ENCODE measurements at regions not wholly inside any gene's neighbourhood (a gene's known extent, or its start where the extent isn't known, plus 50 kb on each side); places are given as distances from the start of the nearest gene placed in this dataset.

DNA sequence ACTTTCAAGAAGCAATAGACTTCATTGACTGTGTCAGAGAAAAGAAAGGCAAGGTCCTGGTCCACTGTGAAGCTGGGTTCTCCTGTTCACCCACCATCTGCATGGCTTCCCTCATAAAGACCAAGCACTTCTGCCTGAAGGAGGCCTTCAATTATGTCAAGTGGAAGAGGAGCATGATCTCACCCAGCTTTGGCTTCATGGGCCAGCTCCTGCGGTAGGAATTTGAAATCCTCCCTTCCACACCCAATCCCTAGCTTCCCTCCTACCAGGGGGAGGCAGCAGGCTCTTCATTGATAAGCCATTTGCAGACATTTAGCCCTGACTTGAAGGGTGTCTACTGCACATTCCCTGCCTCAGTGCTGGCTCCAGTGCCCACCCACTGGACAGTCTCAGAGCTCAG is 84.3 kb upstream of the RHOU start:
- TF ChIP-seq TAF1 (IDR thresholded peaks at IDR 0.05; ENCODE audit: borderline replicate concordance, insufficient read depth, low read length) (no peak), POLR2AphosphoS5 (IDR thresholded peaks at IDR 0.05; ENCODE audit: low read depth, low read length) (no peak), SIN3A (IDR thresholded peaks at IDR 0.05; ENCODE audit: borderline replicate concordance, insufficient read depth, low read length) (no peak)
- TF ChIP-seq, protein P1, sequence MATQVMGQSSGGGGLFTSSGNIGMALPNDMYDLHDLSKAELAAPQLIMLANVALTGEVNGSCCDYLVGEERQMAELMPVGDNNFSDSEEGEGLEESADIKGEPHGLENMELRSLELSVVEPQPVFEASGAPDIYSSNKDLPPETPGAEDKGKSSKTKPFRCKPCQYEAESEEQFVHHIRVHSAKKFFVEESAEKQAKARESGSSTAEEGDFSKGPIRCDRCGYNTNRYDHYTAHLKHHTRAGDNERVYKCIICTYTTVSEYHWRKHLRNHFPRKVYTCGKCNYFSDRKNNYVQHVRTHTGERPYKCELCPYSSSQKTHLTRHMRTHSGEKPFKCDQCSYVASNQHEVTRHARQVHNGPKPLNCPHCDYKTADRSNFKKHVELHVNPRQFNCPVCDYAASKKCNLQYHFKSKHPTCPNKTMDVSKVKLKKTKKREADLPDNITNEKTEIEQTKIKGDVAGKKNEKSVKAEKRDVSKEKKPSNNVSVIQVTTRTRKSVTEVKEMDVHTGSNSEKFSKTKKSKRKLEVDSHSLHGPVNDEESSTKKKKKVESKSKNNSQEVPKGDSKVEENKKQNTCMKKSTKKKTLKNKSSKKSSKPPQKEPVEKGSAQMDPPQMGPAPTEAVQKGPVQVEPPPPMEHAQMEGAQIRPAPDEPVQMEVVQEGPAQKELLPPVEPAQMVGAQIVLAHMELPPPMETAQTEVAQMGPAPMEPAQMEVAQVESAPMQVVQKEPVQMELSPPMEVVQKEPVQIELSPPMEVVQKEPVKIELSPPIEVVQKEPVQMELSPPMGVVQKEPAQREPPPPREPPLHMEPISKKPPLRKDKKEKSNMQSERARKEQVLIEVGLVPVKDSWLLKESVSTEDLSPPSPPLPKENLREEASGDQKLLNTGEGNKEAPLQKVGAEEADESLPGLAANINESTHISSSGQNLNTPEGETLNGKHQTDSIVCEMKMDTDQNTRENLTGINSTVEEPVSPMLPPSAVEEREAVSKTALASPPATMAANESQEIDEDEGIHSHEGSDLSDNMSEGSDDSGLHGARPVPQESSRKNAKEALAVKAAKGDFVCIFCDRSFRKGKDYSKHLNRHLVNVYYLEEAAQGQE (IDR thresholded peaks at IDR 0.05; ENCODE audit: insufficient read depth in 1 of 2, low read depth in 2 of 2, low read length in 2 of 2): no peak
